NB4 (cell line): ENCODE measurements at regions not wholly inside any gene's neighbourhood (a gene's known extent, or its start where the extent isn't known, plus 50 kb on each side); places are given as distances from the start of the nearest gene placed in this dataset.

ENCODE experiments used
- MYC ChIP-seq: IDR thresholded peaks from 2 replicates; pipeline ENCODE4 v1.6.1; 2011; ENCODE audit warnings: low read depth, low read length
- POLR2A ChIP-seq: IDR thresholded peaks from 2 replicates; pipeline ENCODE4 v1.6.1; 2011; ENCODE audit warnings: mild to moderate bottlenecking; ENCODE audit not compliant: insufficient read length; ENCODE audit errors: extremely low read depth
- TF ChIP-seq, protein P1 (sequence below): IDR thresholded peaks from one replicate; pipeline ENCODE4 v1.5.1; 2012; ENCODE audit warnings: low read depth, low read length
- TF ChIP-seq, protein P2 (sequence below): IDR thresholded peaks from 2 replicates; pipeline ENCODE4 v1.6.1; 2011; ENCODE audit warnings: low read depth, low read length

DNA sequence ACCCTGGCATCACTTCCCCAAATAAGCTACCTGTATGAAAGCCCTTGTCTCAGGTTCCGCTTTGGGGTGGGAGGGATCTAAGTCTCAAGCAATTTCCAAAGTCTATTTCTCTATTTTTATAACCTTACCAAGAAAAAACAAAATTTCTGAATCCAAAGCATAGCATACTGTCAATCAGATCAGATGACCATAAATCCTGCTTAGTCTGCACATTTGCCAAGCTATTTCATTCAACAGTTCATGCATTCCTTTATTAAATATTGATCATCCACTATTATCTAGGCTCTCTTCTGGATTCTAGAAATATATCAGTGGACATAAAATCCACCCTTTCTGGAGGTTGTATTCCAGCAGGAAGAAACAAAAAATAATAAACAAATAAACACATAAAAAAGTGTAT, 263.5 kb upstream of the USP15 start:
- TF ChIP-seq, protein P1, sequence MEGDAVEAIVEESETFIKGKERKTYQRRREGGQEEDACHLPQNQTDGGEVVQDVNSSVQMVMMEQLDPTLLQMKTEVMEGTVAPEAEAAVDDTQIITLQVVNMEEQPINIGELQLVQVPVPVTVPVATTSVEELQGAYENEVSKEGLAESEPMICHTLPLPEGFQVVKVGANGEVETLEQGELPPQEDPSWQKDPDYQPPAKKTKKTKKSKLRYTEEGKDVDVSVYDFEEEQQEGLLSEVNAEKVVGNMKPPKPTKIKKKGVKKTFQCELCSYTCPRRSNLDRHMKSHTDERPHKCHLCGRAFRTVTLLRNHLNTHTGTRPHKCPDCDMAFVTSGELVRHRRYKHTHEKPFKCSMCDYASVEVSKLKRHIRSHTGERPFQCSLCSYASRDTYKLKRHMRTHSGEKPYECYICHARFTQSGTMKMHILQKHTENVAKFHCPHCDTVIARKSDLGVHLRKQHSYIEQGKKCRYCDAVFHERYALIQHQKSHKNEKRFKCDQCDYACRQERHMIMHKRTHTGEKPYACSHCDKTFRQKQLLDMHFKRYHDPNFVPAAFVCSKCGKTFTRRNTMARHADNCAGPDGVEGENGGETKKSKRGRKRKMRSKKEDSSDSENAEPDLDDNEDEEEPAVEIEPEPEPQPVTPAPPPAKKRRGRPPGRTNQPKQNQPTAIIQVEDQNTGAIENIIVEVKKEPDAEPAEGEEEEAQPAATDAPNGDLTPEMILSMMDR = no peak
- TF ChIP-seq, protein P2, sequence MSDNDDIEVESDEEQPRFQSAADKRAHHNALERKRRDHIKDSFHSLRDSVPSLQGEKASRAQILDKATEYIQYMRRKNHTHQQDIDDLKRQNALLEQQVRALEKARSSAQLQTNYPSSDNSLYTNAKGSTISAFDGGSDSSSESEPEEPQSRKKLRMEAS = no peak
- TF ChIP-seq POLR2A = no peak
- TF ChIP-seq MYC = no peak
